ENCODE measurements at regions not wholly inside any gene's neighbourhood (a gene's known extent, or its start where the extent isn't known, plus 50 kb on each side); places are given as distances from the start of the nearest gene placed in this dataset.

DNA sequence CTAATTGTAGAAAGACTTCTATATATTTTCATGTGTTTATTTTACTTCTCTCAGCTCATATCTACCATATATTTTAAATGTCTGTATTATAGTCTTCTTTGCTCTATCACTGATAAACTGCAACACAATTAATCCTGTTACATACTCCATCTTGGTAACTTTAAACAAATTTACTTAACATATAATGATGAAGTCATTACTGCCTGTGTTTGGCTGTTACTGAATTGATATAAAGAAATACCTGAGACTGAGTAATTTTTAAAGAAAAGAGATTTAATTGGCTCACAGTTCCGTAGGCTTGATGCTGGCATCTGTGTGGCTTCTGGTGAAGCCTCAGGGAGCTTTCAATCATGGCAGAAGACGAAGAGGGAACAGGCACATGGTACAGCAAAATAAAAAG, 1480.4 kb downstream of the HACE1 start:
- in situ Hi-C loops (cut with MboI), result no loop called here
- Histone ChIP-seq H3K9ac (ENCODE audit: insufficient read depth in 1 of 2, low read depth in 2 of 2, low read length in 2 of 2) (no peak overlapping the region), H3K36me3 (ENCODE audit: control insufficient read depth, insufficient read depth, low read length) (no peaks in the 10 kb centered on the region), H4K20me1 (replicated peaks; ENCODE audit: control insufficient read depth, insufficient read depth, low read length) (no peaks in the 10 kb centered on the region), H3K27ac (ENCODE audit: extremely low read depth, low read depth, low read length) (no peak overlapping the region), H3K9me1 (ENCODE audit: control insufficient read depth, insufficient read depth, low read length) (no peaks in the 10 kb centered on the region), H2AFZ (ENCODE audit: low read depth, low read length) (no peak overlapping the region), H3K9me3 (replicated peaks; ENCODE audit: control insufficient read depth, insufficient read depth, low read depth, low read length) (no peaks in the 10 kb centered on the region), H3K4me2 (ENCODE audit: insufficient read depth, low read length) (no peak overlapping the region), H3K27me3 (ENCODE audit: control insufficient read depth in 2 of 2, insufficient read depth in 2 of 2, low read length in 2 of 2) (no peaks in the 10 kb centered on the region), H3K4me1 (replicated peaks in 1 of 2; ENCODE audit: control insufficient read depth in 2 of 2, insufficient read depth in 2 of 2, low read length in 2 of 2) (no peaks in the 10 kb centered on the region), H3K4me3 (no peak overlapping the region), H3K79me2 (ENCODE audit: control insufficient read depth, insufficient read depth, low read length) (no peaks in the 10 kb centered on the region)
- intact Hi-C loops (cut with micrococcal nuclease), result no loop called here
- CTCF ChIA-PET (ENCODE audit: low intra/inter-chr PET ratio), result no interaction called here
- no TSS peak for BruUV-seq (replicated peaks)
- ATAC-seq (no peak), FAIRE-seq (no peak), DNase-seq (ENCODE audit: extremely low read depth in 1 of 4, low spot score in 3 of 4) (no peak)
- WGBS (ENCODE audit: insufficient coverage, low coverage, missing lambda C conversion rate), result 0% methylated on average over 2 of the region's 2 CpGs
- POLR2A ChIA-PET, result no interaction called here
- TF ChIP-seq, protein P1, sequence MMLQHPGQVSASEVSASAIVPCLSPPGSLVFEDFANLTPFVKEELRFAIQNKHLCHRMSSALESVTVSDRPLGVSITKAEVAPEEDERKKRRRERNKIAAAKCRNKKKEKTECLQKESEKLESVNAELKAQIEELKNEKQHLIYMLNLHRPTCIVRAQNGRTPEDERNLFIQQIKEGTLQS (IDR thresholded peaks at IDR 0.05), result peak; percentile 58; the same call in 1 of the 2 replicates
- TF ChIP-seq, protein P1 (CRISPR knock-in tag; conservative IDR thresholded peaks at IDR 0.05), result no peak
- TF ChIP-seq CBX3 (IDR thresholded peaks at IDR 0.05; ENCODE audit: borderline replicate concordance in 1 of 2, low read length in 2 of 2), result no peak
- TF ChIP-seq NCOA6 (IDR thresholded peaks at IDR 0.05), result no peak
- no peak for TF ChIP-seq ZNF197 (CRISPR knock-in tag; IDR thresholded peaks at IDR 0.05; ENCODE audit: low read depth)
- no peak for TF ChIP-seq ZNF583 (CRISPR knock-in tag; IDR thresholded peaks at IDR 0.05)
- no peak for TF ChIP-seq CREBBP (IDR thresholded peaks at IDR 0.05; ENCODE audit: low read depth, low read length)
- no peak for TF ChIP-seq EP400 (IDR thresholded peaks at IDR 0.05)
- no peak for TF ChIP-seq ZNF124 (CRISPR knock-in tag; IDR thresholded peaks at IDR 0.05)
- peak; percentile 54; the same call in 1 of the 2 replicates for TF ChIP-seq JUNB (CRISPR knock-in tag; conservative IDR thresholded peaks at IDR 0.05)
- TF ChIP-seq, protein P2, sequence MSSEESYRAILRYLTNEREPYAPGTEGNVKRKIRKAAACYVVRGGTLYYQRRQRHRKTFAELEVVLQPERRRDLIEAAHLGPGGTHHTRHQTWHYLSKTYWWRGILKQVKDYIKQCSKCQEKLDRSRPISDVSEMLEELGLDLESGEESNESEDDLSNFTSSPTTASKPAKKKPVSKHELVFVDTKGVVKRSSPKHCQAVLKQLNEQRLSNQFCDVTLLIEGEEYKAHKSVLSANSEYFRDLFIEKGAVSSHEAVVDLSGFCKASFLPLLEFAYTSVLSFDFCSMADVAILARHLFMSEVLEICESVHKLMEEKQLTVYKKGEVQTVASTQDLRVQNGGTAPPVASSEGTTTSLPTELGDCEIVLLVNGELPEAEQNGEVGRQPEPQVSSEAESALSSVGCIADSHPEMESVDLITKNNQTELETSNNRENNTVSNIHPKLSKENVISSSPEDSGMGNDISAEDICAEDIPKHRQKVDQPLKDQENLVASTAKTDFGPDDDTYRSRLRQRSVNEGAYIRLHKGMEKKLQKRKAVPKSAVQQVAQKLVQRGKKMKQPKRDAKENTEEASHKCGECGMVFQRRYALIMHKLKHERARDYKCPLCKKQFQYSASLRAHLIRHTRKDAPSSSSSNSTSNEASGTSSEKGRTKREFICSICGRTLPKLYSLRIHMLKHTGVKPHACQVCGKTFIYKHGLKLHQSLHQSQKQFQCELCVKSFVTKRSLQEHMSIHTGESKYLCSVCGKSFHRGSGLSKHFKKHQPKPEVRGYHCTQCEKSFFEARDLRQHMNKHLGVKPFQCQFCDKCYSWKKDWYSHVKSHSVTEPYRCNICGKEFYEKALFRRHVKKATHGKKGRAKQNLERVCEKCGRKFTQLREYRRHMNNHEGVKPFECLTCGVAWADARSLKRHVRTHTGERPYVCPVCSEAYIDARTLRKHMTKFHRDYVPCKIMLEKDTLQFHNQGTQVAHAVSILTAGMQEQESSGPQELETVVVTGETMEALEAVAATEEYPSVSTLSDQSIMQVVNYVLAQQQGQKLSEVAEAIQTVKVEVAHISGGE (CRISPR knock-in tag; IDR thresholded peaks at IDR 0.05), result no peak
- TF ChIP-seq EZH2 (IDR thresholded peaks at IDR 0.05; ENCODE audit: borderline replicate concordance, low read depth, low read length), result no peak
- no peak for TF ChIP-seq TAL1 (IDR thresholded peaks at IDR 0.05)
- TF ChIP-seq, protein P3, sequence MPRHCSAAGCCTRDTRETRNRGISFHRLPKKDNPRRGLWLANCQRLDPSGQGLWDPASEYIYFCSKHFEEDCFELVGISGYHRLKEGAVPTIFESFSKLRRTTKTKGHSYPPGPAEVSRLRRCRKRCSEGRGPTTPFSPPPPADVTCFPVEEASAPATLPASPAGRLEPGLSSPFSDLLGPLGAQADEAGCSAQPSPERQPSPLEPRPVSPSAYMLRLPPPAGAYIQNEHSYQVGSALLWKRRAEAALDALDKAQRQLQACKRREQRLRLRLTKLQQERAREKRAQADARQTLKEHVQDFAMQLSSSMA (CRISPR knock-in tag; IDR thresholded peaks at IDR 0.05), result no peak
- TF ChIP-seq, protein P4, sequence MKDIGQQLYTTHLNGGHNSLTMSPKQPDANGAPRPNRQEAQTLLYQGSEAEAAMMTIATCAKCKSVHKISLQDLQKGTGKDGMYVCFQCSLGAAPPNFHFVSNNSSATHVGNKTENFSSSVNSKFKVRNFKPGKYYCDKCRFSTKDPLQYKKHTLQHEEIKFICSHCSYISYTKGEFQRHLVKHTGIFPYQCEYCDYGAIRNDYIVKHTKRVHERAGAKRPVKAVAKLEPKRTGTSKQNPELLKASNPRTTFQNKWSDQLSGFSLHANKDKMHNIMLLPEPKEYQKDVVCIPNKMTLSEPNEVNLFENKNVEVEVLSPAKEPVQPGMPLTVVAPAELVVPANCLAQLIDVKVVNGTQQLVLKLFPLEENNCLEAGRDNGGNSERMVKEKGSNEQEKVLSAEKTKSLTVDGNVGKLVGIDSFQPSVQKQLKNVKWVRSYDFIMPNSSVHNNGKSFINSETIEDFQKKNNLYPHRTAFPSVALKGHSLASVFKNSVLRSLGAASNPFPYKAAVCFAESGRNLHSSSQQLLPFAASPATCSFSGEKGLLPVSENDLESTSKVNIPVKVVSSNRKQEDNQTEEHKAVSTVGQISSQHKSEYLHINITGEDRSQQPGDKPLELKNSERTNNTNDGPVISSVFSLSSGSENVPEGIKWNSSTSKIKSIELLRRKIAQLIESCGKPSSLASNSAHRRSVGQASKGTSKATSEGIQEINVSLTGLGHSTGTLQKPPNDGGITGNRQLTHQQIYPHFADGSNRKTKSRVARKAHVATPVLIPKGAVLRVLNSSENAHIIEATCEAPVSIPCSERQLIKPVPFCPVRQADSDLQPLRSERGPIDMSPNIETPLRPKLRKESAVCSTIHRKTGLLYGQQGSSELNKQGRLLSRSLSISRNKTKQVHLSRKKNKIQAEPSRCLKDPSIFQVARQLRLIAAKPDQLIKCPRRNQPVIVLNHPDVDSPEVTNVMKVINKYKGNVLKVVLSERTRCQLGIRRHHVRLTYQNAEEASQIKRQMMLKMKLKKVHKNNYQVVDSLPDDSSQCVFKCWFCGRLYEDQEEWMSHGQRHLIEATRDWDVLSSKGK (CRISPR knock-in tag; IDR thresholded peaks at IDR 0.05), result no peak
